ENCODE measurements at regions not wholly inside any gene's neighbourhood (a gene's known extent, or its start where the extent isn't known, plus 50 kb on each side); places are given as distances from the start of the nearest gene placed in this dataset.
"Not testable (repeated sequence)": the region's sequence is repeated elsewhere in the genome, so short reads cannot be mapped to it uniquely, and the experiment has no call there.

- no peaks in the 10 kb centered on the region for H3K36me3 ChIP-seq (ENCODE audit: control insufficient read depth, insufficient read depth, low read length)
- no peaks in the 10 kb centered on the region for H3K4me1 ChIP-seq (ENCODE audit: control insufficient read depth, insufficient read depth, low read length)
- no peaks in the 10 kb centered on the region for H3K27me3 ChIP-seq (ENCODE audit: control insufficient read depth, insufficient read depth, low read length)
- H3K9me3 ChIP-seq (ENCODE audit: control insufficient read depth, insufficient read depth, low read length): peaks cover 15% of the 10 kb centered on the region; the same call in 1 of the 2 replicates
- H3K27ac ChIP-seq (ENCODE audit: low read depth, low read length): no peak overlapping the region
- H3K9ac ChIP-seq (ENCODE audit: low read depth, low read length): no peak overlapping the region
- no peak overlapping the region for H3K4me3 ChIP-seq (ENCODE audit: low read depth, low read length)
Measured at GRCh38 chr18:11343096-11343495, 193.7 kb upstream of the PIEZO2 start.

- H3K4me3 ChIP-seq (ENCODE audit: low read depth, low read length); H3K27me3 ChIP-seq (ENCODE audit: control insufficient read depth, insufficient read depth, low read length); H3K4me1 ChIP-seq (ENCODE audit: control insufficient read depth, insufficient read depth, low read length); H3K9ac ChIP-seq (ENCODE audit: low read depth, low read length); H3K27ac ChIP-seq (ENCODE audit: low read depth, low read length); H3K36me3 ChIP-seq (ENCODE audit: control insufficient read depth, insufficient read depth, low read length): not testable (repeated sequence)
- H3K9me3 ChIP-seq (ENCODE audit: control insufficient read depth, insufficient read depth, low read length): peaks cover 15% of the 10 kb centered on the region; the same call in 1 of the 2 replicates
Measured at GRCh38 chr18:11342115-11342514, 192.7 kb upstream of the PIEZO2 start.

- Histone ChIP-seq H3K9ac (ENCODE audit: low read depth, low read length) (no peak overlapping the region), H3K4me3 (ENCODE audit: low read depth, low read length) (no peak overlapping the region), H3K4me1 (ENCODE audit: control insufficient read depth, insufficient read depth, low read length) (no peaks in the 10 kb centered on the region), H3K27ac (ENCODE audit: low read depth, low read length) (no peak overlapping the region), H3K27me3 (ENCODE audit: control insufficient read depth, insufficient read depth, low read length) (no peaks in the 10 kb centered on the region), H3K9me3 (ENCODE audit: control insufficient read depth, insufficient read depth, low read length) (peaks cover 7% of the 10 kb centered on the region; the same call in 1 of the 2 replicates), H3K36me3 (ENCODE audit: control insufficient read depth, insufficient read depth, low read length) (no peaks in the 10 kb centered on the region)
Measured at GRCh38 chr18:11339188-11339775, 189.9 kb upstream of the PIEZO2 start.

GRCh38 chr18:11336241-11336640 lies 186.9 kb upstream of the PIEZO2 start:
- Histone ChIP-seq H3K36me3 (ENCODE audit: control insufficient read depth, insufficient read depth, low read length) (no peaks in the 10 kb centered on the region), H3K9ac (ENCODE audit: low read depth, low read length) (no peak overlapping the region), H3K9me3 (ENCODE audit: control insufficient read depth, insufficient read depth, low read length) (no peaks in the 10 kb centered on the region), H3K27me3 (ENCODE audit: control insufficient read depth, insufficient read depth, low read length) (no peaks in the 10 kb centered on the region), H3K4me3 (ENCODE audit: low read depth, low read length) (no peak overlapping the region), H3K27ac (ENCODE audit: low read depth, low read length) (no peak overlapping the region), H3K4me1 (ENCODE audit: control insufficient read depth, insufficient read depth, low read length) (no peaks in the 10 kb centered on the region)

GRCh38 chr18:11327391-11328009 lies 178.1 kb upstream of the PIEZO2 start:
- Histone ChIP-seq H3K27me3 (ENCODE audit: control insufficient read depth, insufficient read depth, low read length) (no peaks in the 10 kb centered on the region), H3K9me3 (ENCODE audit: control insufficient read depth, insufficient read depth, low read length) (no peaks in the 10 kb centered on the region), H3K27ac (ENCODE audit: low read depth, low read length) (no peak overlapping the region), H3K36me3 (ENCODE audit: control insufficient read depth, insufficient read depth, low read length) (no peaks in the 10 kb centered on the region), H3K9ac (ENCODE audit: low read depth, low read length) (no peak overlapping the region), H3K4me1 (ENCODE audit: control insufficient read depth, insufficient read depth, low read length) (no peaks in the 10 kb centered on the region), H3K4me3 (ENCODE audit: low read depth, low read length) (no peak overlapping the region)

GRCh38 chr18:11324956-11325882 lies 175.8 kb upstream of the PIEZO2 start:
- H3K9ac ChIP-seq (ENCODE audit: low read depth, low read length): no peak overlapping the region

GRCh38 chr18:11324510-11324909 lies 175.1 kb upstream of the PIEZO2 start:
- no peaks in the 10 kb centered on the region for H3K9me3 ChIP-seq (ENCODE audit: control insufficient read depth, insufficient read depth, low read length)
- H3K4me1 ChIP-seq (ENCODE audit: control insufficient read depth, insufficient read depth, low read length): no peaks in the 10 kb centered on the region
- H3K27ac ChIP-seq (ENCODE audit: low read depth, low read length): no peak overlapping the region
- no peaks in the 10 kb centered on the region for H3K36me3 ChIP-seq (ENCODE audit: control insufficient read depth, insufficient read depth, low read length)
- H3K27me3 ChIP-seq (ENCODE audit: control insufficient read depth, insufficient read depth, low read length): no peaks in the 10 kb centered on the region
- H3K4me3 ChIP-seq (ENCODE audit: low read depth, low read length): no peak overlapping the region
- H3K9ac ChIP-seq (ENCODE audit: low read depth, low read length): no peak overlapping the region

More at GRCh38 chr18:11324956-11325882, 175.8 kb upstream of the PIEZO2 start:
- Histone ChIP-seq H3K27ac (ENCODE audit: low read depth, low read length) (no peak overlapping the region), H3K9me3 (ENCODE audit: control insufficient read depth, insufficient read depth, low read length) (no peaks in the 10 kb centered on the region), H3K4me3 (ENCODE audit: low read depth, low read length) (no peak overlapping the region), H3K27me3 (ENCODE audit: control insufficient read depth, insufficient read depth, low read length) (no peaks in the 10 kb centered on the region), H3K4me1 (ENCODE audit: control insufficient read depth, insufficient read depth, low read length) (no peaks in the 10 kb centered on the region), H3K36me3 (ENCODE audit: control insufficient read depth, insufficient read depth, low read length) (no peaks in the 10 kb centered on the region)

GRCh38 chr18:11323359-11323819 lies 174.0 kb upstream of the PIEZO2 start:
- no peak overlapping the region for H3K9ac ChIP-seq (ENCODE audit: low read depth, low read length)

GRCh38 chr18:11322716-11323115 lies 173.3 kb upstream of the PIEZO2 start:
- Histone ChIP-seq H3K27ac (ENCODE audit: low read depth, low read length) (no peak overlapping the region), H3K27me3 (ENCODE audit: control insufficient read depth, insufficient read depth, low read length) (no peaks in the 10 kb centered on the region), H3K9ac (ENCODE audit: low read depth, low read length) (no peak overlapping the region), H3K9me3 (ENCODE audit: control insufficient read depth, insufficient read depth, low read length) (no peaks in the 10 kb centered on the region), H3K36me3 (ENCODE audit: control insufficient read depth, insufficient read depth, low read length) (no peaks in the 10 kb centered on the region), H3K4me3 (ENCODE audit: low read depth, low read length) (no peak overlapping the region), H3K4me1 (ENCODE audit: control insufficient read depth, insufficient read depth, low read length) (no peaks in the 10 kb centered on the region)

More at GRCh38 chr18:11323359-11323819, 174.0 kb upstream of the PIEZO2 start:
- Histone ChIP-seq H3K27me3 (ENCODE audit: control insufficient read depth, insufficient read depth, low read length) (no peaks in the 10 kb centered on the region), H3K4me3 (ENCODE audit: low read depth, low read length) (no peak overlapping the region), H3K9me3 (ENCODE audit: control insufficient read depth, insufficient read depth, low read length) (no peaks in the 10 kb centered on the region), H3K4me1 (ENCODE audit: control insufficient read depth, insufficient read depth, low read length) (no peaks in the 10 kb centered on the region), H3K27ac (ENCODE audit: low read depth, low read length) (peak overlapping the region; percentile 12), H3K36me3 (ENCODE audit: control insufficient read depth, insufficient read depth, low read length) (no peaks in the 10 kb centered on the region)

GRCh38 chr18:11322006-11322405 lies 172.6 kb upstream of the PIEZO2 start:
- no peak overlapping the region for H3K4me3 ChIP-seq (ENCODE audit: low read depth, low read length)
- no peaks in the 10 kb centered on the region for H3K27me3 ChIP-seq (ENCODE audit: control insufficient read depth, insufficient read depth, low read length)
- no peaks in the 10 kb centered on the region for H3K36me3 ChIP-seq (ENCODE audit: control insufficient read depth, insufficient read depth, low read length)
- no peaks in the 10 kb centered on the region for H3K4me1 ChIP-seq (ENCODE audit: control insufficient read depth, insufficient read depth, low read length)
- no peak overlapping the region for H3K27ac ChIP-seq (ENCODE audit: low read depth, low read length)
- no peak overlapping the region for H3K9ac ChIP-seq (ENCODE audit: low read depth, low read length)
- H3K9me3 ChIP-seq (ENCODE audit: control insufficient read depth, insufficient read depth, low read length): no peaks in the 10 kb centered on the region

- no peaks in the 10 kb centered on the region for H3K4me1 ChIP-seq (ENCODE audit: control insufficient read depth, insufficient read depth, low read length)
- no peaks in the 10 kb centered on the region for H3K36me3 ChIP-seq (ENCODE audit: control insufficient read depth, insufficient read depth, low read length)
- no peak overlapping the region for H3K27ac ChIP-seq (ENCODE audit: low read depth, low read length)
- no peak overlapping the region for H3K9ac ChIP-seq (ENCODE audit: low read depth, low read length)
- H3K4me3 ChIP-seq (ENCODE audit: low read depth, low read length): no peak overlapping the region
- H3K9me3 ChIP-seq (ENCODE audit: control insufficient read depth, insufficient read depth, low read length): no peaks in the 10 kb centered on the region
- H3K27me3 ChIP-seq (ENCODE audit: control insufficient read depth, insufficient read depth, low read length): no peaks in the 10 kb centered on the region
Measured at GRCh38 chr18:11320986-11321385, 171.6 kb upstream of the PIEZO2 start.
